NCI-H1694 (cell line): ENCODE measurements at regions not wholly inside any gene's neighbourhood (a gene's known extent, or its start where the extent isn't known, plus 50 kb on each side); places are given as distances from the start of the nearest gene placed in this dataset.

ENCODE experiments used
- DNase-seq: peaks from one replicate; lab custom pipeline; 2025; lab: John Stamatoyannopoulos, UW

GRCh38 chr2:215717501-215718381 lies 281.9 kb upstream of the FN1 start:
- no peak for DNase-seq

- no peak for DNase-seq
Observed at GRCh38 chr2:215716956-215717355, 281.1 kb upstream of the FN1 start.

- no peak for DNase-seq
Observed at GRCh38 chr2:215712871-215713790, 277.3 kb upstream of the FN1 start.

- no peak for DNase-seq
Observed at GRCh38 chr2:215712219-215712868, 276.5 kb upstream of the FN1 start.

GRCh38 chr2:215711471-215712034 lies 275.7 kb upstream of the FN1 start:
- no peak for DNase-seq

GRCh38 chr2:215707608-215708007 lies 271.7 kb upstream of the FN1 start:
- DNase-seq: no peak

GRCh38 chr2:215705771-215706361 lies 270.0 kb upstream of the FN1 start:
- DNase-seq: no peak

- DNase-seq: no peak
Observed at GRCh38 chr2:215705281-215705680, 269.4 kb upstream of the FN1 start.

GRCh38 chr2:215702116-215702902 lies 266.4 kb upstream of the FN1 start:
- no peak for DNase-seq

- no peak for DNase-seq
Observed at GRCh38 chr2:215699700-215700538, 264.1 kb upstream of the FN1 start.

GRCh38 chr2:215699018-215699417 lies 263.1 kb upstream of the FN1 start:
- no peak for DNase-seq

- DNase-seq: no peak
Observed at GRCh38 chr2:215698566-215698965, 262.7 kb upstream of the FN1 start.

- no peak for DNase-seq
Observed at GRCh38 chr2:215697496-215697895, 261.6 kb upstream of the FN1 start.

GRCh38 chr2:215697003-215697402 lies 261.1 kb upstream of the FN1 start:
- no peak for DNase-seq

GRCh38 chr2:215695861-215696260 lies 260.0 kb upstream of the FN1 start:
- no peak for DNase-seq

GRCh38 chr2:215693999-215694580 lies 258.2 kb upstream of the FN1 start:
- DNase-seq: no peak

GRCh38 chr2:215693193-215693998 lies 257.5 kb upstream of the FN1 start:
- no peak for DNase-seq

- DNase-seq: no peak
Observed at GRCh38 chr2:215692387-215693079, 256.7 kb upstream of the FN1 start.
